ENCODE measurements at regions not wholly inside any gene's neighbourhood (a gene's known extent, or its start where the extent isn't known, plus 50 kb on each side); places are given as distances from the start of the nearest gene placed in this dataset.

GRCh38 chr21:33980276-33980916, 64.8 kb upstream of the ATP5PO start:
- Histone ChIP-seq H3K9me3 (ENCODE audit: control insufficient read depth, insufficient read depth, low read depth, low read length) (no peaks in the 10 kb centered on the region), H3K4me1 (ENCODE audit: control insufficient read depth, insufficient read depth, low read length) (peaks cover 12% of the 10 kb centered on the region), H3K27ac (ENCODE audit: extremely low read depth, low read depth, low read length) (no peak overlapping the region), H3K4me3 (ENCODE audit: low read depth, low read length) (no peak overlapping the region), H3K36me3 (ENCODE audit: control insufficient read depth in 2 of 2, insufficient read depth in 1 of 2, low read length in 2 of 2) (no peaks in the 10 kb centered on the region)
- POLR2A ChIA-PET: no interaction called here
- no peak for TF ChIP-seq INSM2 (tag by site-specific recombination; IDR thresholded peaks at IDR 0.05)
- TF ChIP-seq PRDM1 (tag by site-specific recombination; IDR thresholded peaks at IDR 0.05): no peak
- no peak for TF ChIP-seq ZNF221 (tag by site-specific recombination; IDR thresholded peaks at IDR 0.05; ENCODE audit: borderline replicate concordance)
- TF ChIP-seq ZNF707 (tag by site-specific recombination; IDR thresholded peaks at IDR 0.05): no peak
- no peak for TF ChIP-seq ZXDB (tag by site-specific recombination; IDR thresholded peaks at IDR 0.05)
- TF ChIP-seq ZNF645 (tag by site-specific recombination; IDR thresholded peaks at IDR 0.05): no peak
- no peak for TF ChIP-seq ZBTB21 (tag by site-specific recombination; IDR thresholded peaks at IDR 0.05)
- TF ChIP-seq ZNF114 (tag by site-specific recombination; IDR thresholded peaks at IDR 0.05): no peak
- TF ChIP-seq ZNF175 (tag by site-specific recombination; IDR thresholded peaks at IDR 0.05): no peak
- TF ChIP-seq ZNF692 (tag by site-specific recombination; IDR thresholded peaks at IDR 0.05): no peak
- no peak for TF ChIP-seq ELK4 (IDR thresholded peaks at IDR 0.05; ENCODE audit: borderline replicate concordance, low read depth, low read length)
- no peak for TF ChIP-seq KLF10 (tag by site-specific recombination; IDR thresholded peaks at IDR 0.05)
- TF ChIP-seq MEIS1 (CRISPR knock-in tag; IDR thresholded peaks at IDR 0.05; ENCODE audit: borderline replicate concordance): no peak
- TF ChIP-seq ZNF169 (tag by site-specific recombination; IDR thresholded peaks at IDR 0.05): no peak
- TF ChIP-seq ZNF366 (tag by site-specific recombination; conservative IDR thresholded peaks at IDR 0.05): no peak
- TF ChIP-seq ZNF133 (tag by site-specific recombination; IDR thresholded peaks at IDR 0.05): no peak
- TF ChIP-seq ZNF19 (tag by site-specific recombination; IDR thresholded peaks at IDR 0.05; ENCODE audit: low read depth): no peak
- TF ChIP-seq ZNF513 (tag by site-specific recombination; IDR thresholded peaks at IDR 0.05): no peak
- TF ChIP-seq BCL6B (tag by site-specific recombination; IDR thresholded peaks at IDR 0.05): no peak
- CTCF ChIA-PET: interaction anchor here (0.5 kb wide), 1 partner anchor 20 kb away, joined by 3 read pairs; no protein-coding TSS in a partner anchor
